ENCODE measurements at regions not wholly inside any gene's neighbourhood (a gene's known extent, or its start where the extent isn't known, plus 50 kb on each side); places are given as distances from the start of the nearest gene placed in this dataset.

GRCh38 chr11:101341578-101341977, 212.0 kb upstream of the PGR start:
- intact Hi-C loops (cut with DNase I): no loop called here

GRCh38 chr11:101336858-101337257, 207.2 kb upstream of the PGR start:
- Histone ChIP-seq H3K9me3 (ENCODE audit: control insufficient read depth, low read length) (no peaks in the 10 kb centered on the region), H3K4me1 (ENCODE audit: control insufficient read depth, insufficient read depth, low read length) (no peaks in the 10 kb centered on the region), H3K27me3 (ENCODE audit: control insufficient read depth, insufficient read depth) (no peaks in the 10 kb centered on the region), H3K4me3 (ENCODE audit: low read length) (no peak overlapping the region), H3K27ac (ENCODE audit: low read length) (no peak overlapping the region)
- DNase-seq (no peak), ATAC-seq (no peak)
- 46% methylated on average over 4 of the region's 4 CpGs for WGBS
- intact Hi-C loops (cut with DNase I): no loop called here

More at GRCh38 chr11:101341578-101341977, 212.0 kb upstream of the PGR start:
- Histone ChIP-seq H3K27me3 (ENCODE audit: control insufficient read depth, insufficient read depth) (no peaks in the 10 kb centered on the region), H3K4me1 (ENCODE audit: control insufficient read depth, insufficient read depth, low read length) (no peaks in the 10 kb centered on the region), H3K4me3 (ENCODE audit: low read length) (no peak overlapping the region), H3K9me3 (ENCODE audit: control insufficient read depth, low read length) (no peaks in the 10 kb centered on the region), H3K27ac (ENCODE audit: low read length) (no peak overlapping the region)
- 29% methylated on average over 1 of the region's 1 CpG for WGBS
- no peak for ATAC-seq
- no peak for DNase-seq

GRCh38 chr11:101336155-101336554, 206.5 kb upstream of the PGR start:
- no peaks in the 10 kb centered on the region for H3K9me3 ChIP-seq (ENCODE audit: control insufficient read depth, low read length)
- no peak overlapping the region for H3K4me3 ChIP-seq (ENCODE audit: low read length)
- intact Hi-C loops (cut with DNase I): no loop called here
- no peak overlapping the region for H3K27ac ChIP-seq (ENCODE audit: low read length)
- no peaks in the 10 kb centered on the region for H3K27me3 ChIP-seq (ENCODE audit: control insufficient read depth, insufficient read depth)
- WGBS: 72% methylated on average over 3 of the region's 3 CpGs
- DNase-seq (no peak), ATAC-seq (no peak)
- no peaks in the 10 kb centered on the region for H3K4me1 ChIP-seq (ENCODE audit: control insufficient read depth, insufficient read depth, low read length)

- intact Hi-C loops (cut with DNase I): no loop called here
- no peaks in the 10 kb centered on the region for H3K9me3 ChIP-seq (ENCODE audit: control insufficient read depth, low read length)
- no peaks in the 10 kb centered on the region for H3K4me1 ChIP-seq (ENCODE audit: control insufficient read depth, insufficient read depth, low read length)
- no peak for ATAC-seq
- 72% methylated on average over 1 of the region's 1 CpG for WGBS
- DNase-seq: no peak
- H3K4me3 ChIP-seq (ENCODE audit: low read length): no peak overlapping the region
- no peaks in the 10 kb centered on the region for H3K27me3 ChIP-seq (ENCODE audit: control insufficient read depth, insufficient read depth)
- no peak overlapping the region for H3K27ac ChIP-seq (ENCODE audit: low read length)
These were observed 205.0 kb upstream of the PGR start for GRCh38 chr11:101334581-101334980.

- Histone ChIP-seq H3K9me3 (ENCODE audit: control insufficient read depth, low read length) (no peaks in the 10 kb centered on the region), H3K27me3 (ENCODE audit: control insufficient read depth, insufficient read depth) (no peaks in the 10 kb centered on the region), H3K4me3 (ENCODE audit: low read length) (no peak overlapping the region), H3K4me1 (ENCODE audit: control insufficient read depth, insufficient read depth, low read length) (no peaks in the 10 kb centered on the region), H3K27ac (ENCODE audit: low read length) (no peak overlapping the region)
- DNase-seq (no peak), ATAC-seq (no peak)
- 77% methylated on average over 4 of the region's 4 CpGs for WGBS
- intact Hi-C loops (cut with DNase I): no loop called here
These were observed 201.8 kb upstream of the PGR start for GRCh38 chr11:101331411-101331810.

- Histone ChIP-seq H3K4me3 (ENCODE audit: low read length) (no peak overlapping the region), H3K27me3 (ENCODE audit: control insufficient read depth, insufficient read depth) (no peaks in the 10 kb centered on the region), H3K27ac (ENCODE audit: low read length) (no peak overlapping the region), H3K4me1 (ENCODE audit: control insufficient read depth, insufficient read depth, low read length) (no peaks in the 10 kb centered on the region), H3K9me3 (ENCODE audit: control insufficient read depth, low read length) (no peaks in the 10 kb centered on the region)
- intact Hi-C loops (cut with DNase I): loop anchor here in 1 of 4 donors (10.0 kb wide), 1 partner anchor 343 kb away; no protein-coding TSS in a partner anchor
- 77% methylated on average over 3 of the region's 3 CpGs for WGBS
- ATAC-seq: no peak
- no peak for DNase-seq
These were observed 198.3 kb upstream of the PGR start for GRCh38 chr11:101327908-101328307.

- H3K27me3 ChIP-seq (ENCODE audit: control insufficient read depth, insufficient read depth): no peaks in the 10 kb centered on the region
- H3K4me1 ChIP-seq (ENCODE audit: control insufficient read depth, insufficient read depth, low read length): no peaks in the 10 kb centered on the region
- intact Hi-C loops (cut with DNase I): loop anchor here in 1 of 4 donors (10.0 kb wide), 1 partner anchor 341 kb away; no protein-coding TSS in a partner anchor
- H3K9me3 ChIP-seq (ENCODE audit: control insufficient read depth, low read length): no peaks in the 10 kb centered on the region
- DNase-seq (no peak), ATAC-seq (no peak)
- no peak overlapping the region for H3K27ac ChIP-seq (ENCODE audit: low read length)
- H3K4me3 ChIP-seq (ENCODE audit: low read length): no peak overlapping the region
These were observed 196.5 kb upstream of the PGR start for GRCh38 chr11:101326141-101326540.

GRCh38 chr11:101323997-101324396, 194.4 kb upstream of the PGR start:
- H3K27me3 ChIP-seq (ENCODE audit: control insufficient read depth, insufficient read depth): no peaks in the 10 kb centered on the region
- intact Hi-C loops (cut with DNase I): loop anchor here in 1 of 4 donors (10.0 kb wide), 1 partner anchor 339 kb away; no protein-coding TSS in a partner anchor
- no peaks in the 10 kb centered on the region for H3K9me3 ChIP-seq (ENCODE audit: control insufficient read depth, low read length)
- H3K4me3 ChIP-seq (ENCODE audit: low read length): no peak overlapping the region
- WGBS: 55% methylated on average over 2 of the region's 2 CpGs
- H3K4me1 ChIP-seq (ENCODE audit: control insufficient read depth, insufficient read depth, low read length): no peaks in the 10 kb centered on the region
- no peak overlapping the region for H3K27ac ChIP-seq (ENCODE audit: low read length)
- ATAC-seq (no peak), DNase-seq (no peak)

GRCh38 chr11:101321222-101321621, 191.6 kb upstream of the PGR start:
- H3K27ac ChIP-seq (ENCODE audit: low read length): no peak overlapping the region
- H3K9me3 ChIP-seq (ENCODE audit: control insufficient read depth, low read length): no peaks in the 10 kb centered on the region
- no peak overlapping the region for H3K4me3 ChIP-seq (ENCODE audit: low read length)
- DNase-seq (no peak), ATAC-seq (no peak)
- WGBS: 84% methylated on average over 3 of the region's 3 CpGs
- H3K4me1 ChIP-seq (ENCODE audit: control insufficient read depth, insufficient read depth, low read length): no peaks in the 10 kb centered on the region
- H3K27me3 ChIP-seq (ENCODE audit: control insufficient read depth, insufficient read depth): no peaks in the 10 kb centered on the region
- intact Hi-C loops (cut with DNase I): loop anchor here in 1 of 4 donors (10.0 kb wide), 1 partner anchor 336 kb away; no protein-coding TSS in a partner anchor

- no peak for DNase-seq
- Histone ChIP-seq H3K9me3 (ENCODE audit: control insufficient read depth, low read length) (no peaks in the 10 kb centered on the region), H3K4me1 (ENCODE audit: control insufficient read depth, insufficient read depth, low read length) (no peaks in the 10 kb centered on the region), H3K27me3 (ENCODE audit: control insufficient read depth, insufficient read depth) (no peaks in the 10 kb centered on the region), H3K27ac (ENCODE audit: low read length) (no peak overlapping the region), H3K4me3 (ENCODE audit: low read length) (no peak overlapping the region)
- intact Hi-C loops (cut with DNase I): no loop called here
- whole genome bisulfite sequencing: 70% methylated on average over 3 of the region's 3 CpGs
- ATAC-seq: no peak
These were observed 177.1 kb upstream of the PGR start for GRCh38 chr11:101306721-101307120.

- DNase-seq: no peak
- Histone ChIP-seq H3K4me1 (ENCODE audit: control insufficient read depth, insufficient read depth, low read length) (no peaks in the 10 kb centered on the region), H3K9me3 (ENCODE audit: control insufficient read depth, low read length) (no peaks in the 10 kb centered on the region), H3K27me3 (ENCODE audit: control insufficient read depth, insufficient read depth) (no peaks in the 10 kb centered on the region), H3K4me3 (ENCODE audit: low read length) (no peak overlapping the region), H3K27ac (ENCODE audit: low read length) (no peak overlapping the region)
- no peak for ATAC-seq
- intact Hi-C loops (cut with DNase I): no loop called here
- WGBS: 58% methylated on average over 1 of the region's 1 CpG
These were observed 175.9 kb upstream of the PGR start for GRCh38 chr11:101305496-101305895.

GRCh38 chr11:101299210-101299609, 169.6 kb upstream of the PGR start:
- ATAC-seq (no peak), DNase-seq (no peak)
- Histone ChIP-seq H3K9me3 (ENCODE audit: control insufficient read depth, low read length) (no peaks in the 10 kb centered on the region), H3K27me3 (ENCODE audit: control insufficient read depth, insufficient read depth) (no peaks in the 10 kb centered on the region), H3K27ac (ENCODE audit: low read length) (no peak overlapping the region), H3K4me1 (ENCODE audit: control insufficient read depth, insufficient read depth, low read length) (no peaks in the 10 kb centered on the region), H3K4me3 (ENCODE audit: low read length) (no peak overlapping the region)
- WGBS: 79% methylated on average over 6 of the region's 6 CpGs
- intact Hi-C loops (cut with DNase I): no loop called here
